DMS79 treated with DMSO at 0.1 percent for 48 hours (cell line): ENCODE measurements at regions not wholly inside any gene's neighbourhood (a gene's known extent, or its start where the extent isn't known, plus 50 kb on each side); places are given as distances from the start of the nearest gene placed in this dataset.

ENCODE experiments used
- DNase-seq: peaks from one replicate; lab custom pipeline; 2025; lab: John Stamatoyannopoulos, UW

GRCh38 chr12:104858611-104859543 lies 99.2 kb downstream of the SLC41A2 start:
- no peak for DNase-seq

DNA sequence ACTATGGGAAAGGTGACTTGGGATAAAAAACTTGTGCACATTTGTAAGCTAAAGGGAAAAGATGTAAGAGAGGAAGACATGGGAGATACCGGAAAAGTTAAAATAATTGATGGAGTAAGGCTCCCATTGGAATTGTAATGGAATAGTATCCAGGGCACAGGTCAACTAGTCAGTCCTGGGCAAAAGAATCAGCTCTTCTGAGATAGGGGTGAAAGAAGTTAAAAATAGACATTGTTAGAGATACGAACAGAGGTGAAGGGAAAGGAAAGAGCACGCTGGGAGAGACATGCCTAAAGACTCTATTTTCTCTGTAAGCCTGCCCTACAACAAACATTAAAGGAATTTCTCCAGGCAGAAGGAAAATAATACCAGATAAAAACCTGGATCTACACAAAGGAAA lies 101.6 kb downstream of the SLC41A2 start:
- DNase-seq: no peak

DNA sequence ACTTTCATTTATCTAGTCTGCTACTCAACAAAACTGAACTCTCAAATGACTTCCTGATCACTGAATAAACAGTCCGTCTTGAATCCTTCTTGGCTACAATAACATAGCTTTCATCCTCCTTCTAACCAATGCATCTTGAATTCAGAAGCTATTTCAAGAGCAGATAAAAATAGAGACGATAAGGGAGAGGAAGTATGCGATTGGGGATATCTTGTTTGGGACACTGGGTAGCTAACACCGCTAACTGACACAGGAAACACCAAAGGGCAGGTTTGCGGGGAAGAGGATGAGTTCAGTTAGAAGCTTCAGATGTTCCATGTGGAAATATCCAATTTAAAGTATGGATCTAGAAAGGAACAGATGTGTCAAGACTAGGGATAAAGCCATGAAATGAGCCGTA lies 102.5 kb downstream of the SLC41A2 start:
- DNase-seq: no peak

DNA sequence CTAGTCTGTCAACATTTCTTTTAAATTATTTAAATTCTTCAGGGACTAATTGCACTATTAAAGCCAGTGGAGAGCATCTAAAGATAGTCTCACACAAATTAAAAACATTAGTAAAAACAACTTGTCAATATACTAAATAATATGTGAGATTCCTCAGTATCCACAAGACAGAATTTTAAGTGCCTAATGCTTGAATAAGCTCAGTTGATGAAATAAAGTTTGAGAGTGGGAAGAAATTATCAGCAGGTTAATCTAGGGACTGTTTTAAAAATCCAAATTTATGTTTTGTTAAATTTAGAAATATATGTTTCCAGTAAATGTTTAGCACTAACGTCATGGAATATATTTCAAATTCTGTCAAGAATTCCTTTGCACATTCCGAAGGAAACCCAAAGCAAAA lies 105.2 kb downstream of the SLC41A2 start:
- DNase-seq: no peak

GRCh38 chr12:104852102-104852501 lies 106.0 kb downstream of the SLC41A2 start:
- DNase-seq: no peak

DNA sequence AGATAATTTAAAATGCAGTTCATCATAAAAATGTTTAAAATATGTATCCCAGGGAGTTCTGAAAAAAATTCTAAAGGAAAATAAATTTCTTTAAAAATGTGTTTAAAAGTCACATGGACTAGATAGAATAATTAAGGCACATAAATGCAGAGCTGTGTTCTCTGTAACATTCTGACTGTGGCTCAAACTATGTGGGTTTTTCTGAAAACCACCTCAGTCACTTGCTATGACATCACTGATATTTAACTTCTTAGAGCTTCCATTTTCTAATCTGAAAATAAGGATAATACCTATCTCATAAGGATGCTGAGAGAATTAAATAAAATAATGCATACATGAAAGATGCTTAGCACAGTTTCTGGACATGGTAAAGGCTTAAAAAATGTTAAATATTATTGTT lies 107.3 kb downstream of the SLC41A2 start:
- DNase-seq: no peak

DNA sequence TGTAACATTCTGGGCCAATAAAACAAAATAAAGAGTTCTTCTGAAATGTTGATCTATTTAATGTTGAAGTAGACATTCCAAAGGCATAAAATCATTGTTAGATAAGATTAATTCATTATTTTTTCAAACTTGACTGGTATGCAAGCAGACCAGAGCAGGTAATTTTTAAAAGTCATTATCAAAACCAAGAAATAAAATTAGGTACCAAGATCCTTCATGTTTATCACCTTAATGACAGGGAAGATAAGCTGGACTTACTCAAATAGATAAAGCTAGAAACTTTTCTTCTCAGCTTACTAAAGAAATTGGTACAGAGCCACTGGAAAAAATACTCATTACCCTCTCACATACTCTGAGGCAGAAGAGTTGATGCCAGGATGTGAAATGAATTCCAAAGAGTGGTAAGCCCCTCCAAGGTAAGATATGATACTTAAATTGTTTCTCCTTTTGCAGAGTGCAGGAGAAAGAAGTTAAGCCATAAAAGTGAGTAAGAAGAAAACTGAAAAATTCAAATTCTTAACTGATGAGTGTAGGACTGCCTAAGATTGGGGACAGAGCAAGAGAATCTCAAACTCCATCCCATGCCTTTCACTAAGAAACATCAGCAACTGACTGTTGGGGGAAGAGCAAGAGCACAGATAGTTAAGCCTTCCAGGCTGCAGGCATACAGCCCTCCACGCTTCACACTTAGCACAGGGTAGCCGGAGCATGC lies 111.9 kb downstream of the SLC41A2 start:
- DNase-seq: no peak

- no peak for DNase-seq
These were observed 114.0 kb downstream of the SLC41A2 start for GRCh38 chr12:104844123-104844522.

GRCh38 chr12:104840262-104840661 lies 117.8 kb downstream of the SLC41A2 start:
- DNase-seq: no peak

DNA sequence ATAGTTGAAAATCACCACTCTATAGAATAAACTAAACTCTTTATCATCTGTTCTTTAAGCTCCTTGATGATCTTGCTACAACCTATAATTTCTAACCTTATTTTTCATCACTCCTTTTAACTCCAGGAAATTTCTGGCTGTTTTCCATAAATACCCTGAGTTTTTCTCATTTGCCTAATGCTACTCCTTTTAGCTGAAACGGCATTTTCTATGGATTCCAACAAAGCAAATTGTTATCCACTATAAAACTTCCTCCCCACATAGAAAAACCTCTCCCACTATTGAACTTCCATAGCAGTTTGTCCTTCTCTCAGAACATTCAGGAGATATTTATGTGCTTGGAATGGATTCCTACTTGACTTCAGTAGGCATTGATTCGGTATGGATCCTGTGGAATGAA lies 122.8 kb downstream of the SLC41A2 start:
- no peak for DNase-seq

GRCh38 chr12:104834607-104835006 lies 123.5 kb downstream of the SLC41A2 start:
- DNase-seq: no peak

GRCh38 chr12:104833756-104834155 lies 124.3 kb downstream of the SLC41A2 start:
- DNase-seq: no peak

DNA sequence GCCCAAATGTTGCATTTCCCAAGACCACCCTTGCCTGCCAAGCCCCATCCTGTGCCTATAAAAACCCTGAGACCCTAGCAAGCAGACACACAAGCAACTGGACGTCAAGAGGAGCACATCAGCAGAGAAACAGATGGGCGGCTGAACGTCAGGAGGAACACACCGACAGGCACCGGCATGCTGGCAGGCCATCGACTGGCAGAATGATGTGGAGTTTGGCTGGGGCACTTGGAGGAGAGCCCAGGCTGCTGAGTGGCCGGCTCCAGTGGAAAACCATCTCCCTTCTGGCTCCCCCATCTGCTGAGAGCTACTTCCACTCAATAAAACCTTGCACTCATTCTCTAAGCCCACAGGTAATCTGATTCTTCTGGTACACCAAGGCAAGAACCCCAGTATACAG lies 130.1 kb downstream of the SLC41A2 start:
- no peak for DNase-seq

DNA sequence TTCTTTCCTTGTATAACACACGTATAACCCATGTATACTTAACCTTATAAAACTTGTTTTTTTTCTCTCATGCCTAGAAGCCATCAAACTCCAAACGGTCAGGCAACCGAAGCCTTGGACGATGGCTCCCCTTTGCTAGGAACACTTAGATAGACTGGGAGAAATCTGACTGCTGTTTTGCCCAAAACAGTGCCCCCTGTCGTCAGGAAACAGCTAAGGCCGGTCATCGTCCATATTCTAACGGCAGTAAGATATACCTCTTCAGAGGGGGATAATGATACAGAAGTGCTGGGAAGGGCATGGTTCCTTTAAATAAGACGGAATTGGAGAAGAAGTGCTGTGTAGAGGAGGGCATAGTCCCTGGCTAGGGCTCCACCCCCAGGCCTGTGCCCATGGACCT lies 130.5 kb downstream of the SLC41A2 start:
- DNase-seq: no peak

- DNase-seq: no peak
These were observed 132.7 kb downstream of the SLC41A2 start for GRCh38 chr12:104825408-104825807.

DNA sequence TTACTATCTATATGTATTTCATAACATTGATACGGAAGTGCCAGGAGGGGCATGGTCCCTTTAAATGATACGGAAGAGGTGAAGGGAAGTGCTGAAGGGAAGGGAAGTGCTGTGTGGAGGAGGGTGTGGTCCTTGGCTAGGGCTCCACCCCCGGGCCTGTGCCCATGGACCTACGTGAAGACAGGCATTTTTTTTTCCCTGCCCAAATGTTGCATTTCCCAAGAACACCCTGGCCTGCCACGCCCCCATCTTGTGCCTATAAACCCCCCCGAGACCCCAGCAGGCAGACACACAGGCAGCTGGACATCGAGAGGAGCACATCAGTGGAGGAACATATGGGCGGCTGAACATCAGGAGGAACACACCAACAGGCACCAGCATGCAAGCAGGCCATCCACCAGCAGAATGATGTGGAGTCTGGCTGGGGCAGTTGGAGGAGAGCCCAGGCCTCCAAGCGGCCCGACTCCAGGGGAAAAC lies 134.1 kb downstream of the SLC41A2 start:
- no peak for DNase-seq

DNA sequence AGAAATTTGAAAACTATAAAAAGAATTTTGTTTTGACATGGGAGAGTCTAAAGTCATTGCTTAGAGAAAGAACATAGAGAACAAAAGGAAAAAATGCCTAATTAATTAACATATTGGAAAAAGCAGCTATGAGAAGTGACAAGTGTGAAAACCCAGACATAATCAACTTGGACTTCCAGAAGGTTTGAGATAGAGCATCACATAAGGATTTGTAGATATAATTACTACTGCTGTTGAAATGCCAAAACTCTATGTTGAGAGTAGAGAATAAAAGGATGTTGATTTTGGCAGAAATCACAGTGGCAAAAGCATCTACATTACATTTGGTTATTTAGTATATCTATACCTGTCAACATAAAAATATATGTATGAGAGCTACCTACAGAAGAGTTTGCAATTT lies 135.1 kb downstream of the SLC41A2 start:
- DNase-seq: no peak

- no peak for DNase-seq
These were observed 141.1 kb downstream of the SLC41A2 start for GRCh38 chr12:104816845-104817503.

DNA sequence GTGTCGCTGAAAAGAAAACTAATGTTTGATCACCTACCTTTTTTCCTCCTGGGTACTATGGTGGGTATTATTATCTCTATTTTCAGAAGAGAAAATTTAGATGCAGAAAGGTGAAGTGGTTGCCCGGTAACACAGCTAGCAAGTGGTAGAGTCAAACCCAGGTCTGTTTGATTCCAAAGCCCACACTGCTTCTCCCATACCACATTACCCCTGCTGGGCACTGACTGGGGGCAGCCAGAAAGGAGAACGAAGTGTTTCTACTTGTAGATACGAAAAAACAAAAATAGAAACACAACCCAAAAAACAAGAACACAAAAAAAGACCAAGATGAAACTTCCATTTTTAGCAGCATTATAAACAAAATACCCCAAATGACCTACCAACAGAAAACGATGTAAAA lies 142.2 kb downstream of the SLC41A2 start:
- DNase-seq: no peak

DNA sequence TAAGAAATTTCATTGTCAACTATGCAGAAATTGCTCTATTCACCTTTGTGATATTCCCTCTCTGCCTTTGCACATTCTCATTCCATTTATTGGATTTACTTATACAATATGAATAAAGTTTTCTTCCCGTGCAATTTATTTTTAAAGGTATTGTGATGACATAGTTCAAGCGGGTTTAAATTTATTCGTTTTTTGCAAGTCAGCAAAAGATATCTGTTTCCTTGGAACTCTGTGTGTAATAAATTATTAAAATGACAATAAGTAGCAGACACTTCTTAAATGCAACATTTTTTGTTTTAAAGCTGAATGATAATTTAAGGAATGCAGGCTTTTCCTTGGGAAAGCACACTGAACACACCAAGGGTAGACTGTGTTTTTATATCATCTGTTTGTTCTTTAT lies 143.1 kb downstream of the SLC41A2 start:
- DNase-seq: no peak
